SK-N-MC (cell line): ENCODE measurements at regions not wholly inside any gene's neighbourhood (a gene's known extent, or its start where the extent isn't known, plus 50 kb on each side); places are given as distances from the start of the nearest gene placed in this dataset.

Source experiments
- DNase-seq: peaks from one replicate; pipeline ENCODE4 v3.0.0-alpha.2; 2011; ENCODE audit warnings: low read depth, low spot score
- H3K27ac ChIP-seq: fragments of 200-600 bp; sonication (generic); 2 replicates; pipeline ENCODE4 v1.5.1; 2016; ENCODE audit warnings: mixed run types
- H3K36me3 ChIP-seq: fragments of 200-600 bp; sonication (generic); 2 replicates; pipeline ENCODE4 v1.6.1; 2017; ENCODE audit warnings: antibody characterized with exemption, low read length, mixed read lengths; ENCODE audit not compliant: insufficient read depth
- H3K4me3 ChIP-seq: fragments of 200-600 bp; sonication (generic); 2 replicates; pipeline ENCODE4 v1.5.1; 2016
- H3K9ac ChIP-seq: fragments of 200-600 bp; sonication (generic); 2 replicates; pipeline ENCODE4 v1.8.0; 2017; ENCODE audit warnings: mixed run types, mixed read lengths; ENCODE audit not compliant: insufficient read length
- H3K9me3 ChIP-seq: fragments of 200-600 bp; sonication (generic); 2 replicates; pipeline ENCODE4 v1.6.1; 2017; ENCODE audit warnings: low read depth, mild to moderate bottlenecking, antibody characterized with exemption, low read length, moderate library complexity, mixed read lengths
- EZH2 ChIP-seq: fragments of 200-600 bp; sonication (generic); IDR thresholded peaks from one replicate; pipeline ENCODE4 v1.6.1; 2017; ENCODE audit warnings: antibody characterized with exemption
- FOXP2 ChIP-seq: optimal IDR thresholded peaks from 2 replicates; pipeline ENCODE3; 2011; ENCODE audit warnings: mild to moderate bottlenecking, moderate library complexity; ENCODE audit not compliant: insufficient read depth; ENCODE audit errors: extremely low read length, control extremely low read depth
- POLR2AphosphoS5 ChIP-seq: IDR thresholded peaks from 2 replicates; pipeline ENCODE4 v1.6.1; 2012; ENCODE audit warnings: mild to moderate bottlenecking, low read depth, low read length, borderline replicate concordance

GRCh38 chr14:104451474-104451873, 128.1 kb upstream of the C14orf180 start:
- Histone ChIP-seq H3K36me3 (no peaks in the 10 kb centered on the region), H3K9ac (no peak overlapping the region), H3K27ac (no peak overlapping the region), H3K4me3 (no peak overlapping the region), H3K9me3 (no peaks in the 10 kb centered on the region)
- DNase-seq: no peak
- TF ChIP-seq FOXP2 (no peak), EZH2 (no peak), POLR2AphosphoS5 (no peak)

- DNase-seq: no peak
- no peak overlapping the region for H3K27ac ChIP-seq
- no peak for TF ChIP-seq FOXP2
- TF ChIP-seq POLR2AphosphoS5: no peak
- no peak for TF ChIP-seq EZH2
- no peaks in the 10 kb centered on the region for H3K9me3 ChIP-seq
- H3K9ac ChIP-seq: no peak overlapping the region
- no peaks in the 10 kb centered on the region for H3K36me3 ChIP-seq
- no peak overlapping the region for H3K4me3 ChIP-seq
Observed at GRCh38 chr14:104458845-104459244, 120.7 kb upstream of the C14orf180 start.

GRCh38 chr14:104460791-104461651, 118.5 kb upstream of the C14orf180 start:
- no peaks in the 10 kb centered on the region for H3K36me3 ChIP-seq
- TF ChIP-seq POLR2AphosphoS5: no peak
- TF ChIP-seq FOXP2: no peak
- peak; percentile 41 for TF ChIP-seq EZH2
- H3K9me3 ChIP-seq: no peaks in the 10 kb centered on the region
- H3K9ac ChIP-seq: no peak overlapping the region
- no peak overlapping the region for H3K4me3 ChIP-seq
- no peak overlapping the region for H3K27ac ChIP-seq
- no peak for DNase-seq

GRCh38 chr14:104461676-104462449, 117.7 kb upstream of the C14orf180 start:
- H3K27ac ChIP-seq: no peak overlapping the region
- no peaks in the 10 kb centered on the region for H3K9me3 ChIP-seq
- H3K36me3 ChIP-seq: no peaks in the 10 kb centered on the region
- no peak overlapping the region for H3K9ac ChIP-seq
- no peak for DNase-seq
- no peak overlapping the region for H3K4me3 ChIP-seq
- no peak for TF ChIP-seq FOXP2
- TF ChIP-seq EZH2: no peak
- no peak for TF ChIP-seq POLR2AphosphoS5

- no peak for DNase-seq
- Histone ChIP-seq H3K27ac (no peak overlapping the region), H3K36me3 (no peaks in the 10 kb centered on the region), H3K4me3 (no peak overlapping the region), H3K9ac (no peak overlapping the region), H3K9me3 (no peaks in the 10 kb centered on the region)
- TF ChIP-seq POLR2AphosphoS5: no peak
- no peak for TF ChIP-seq EZH2
- no peak for TF ChIP-seq FOXP2
Observed at GRCh38 chr14:104462651-104463630, 116.6 kb upstream of the C14orf180 start.

GRCh38 chr14:104464907-104465306, 114.7 kb upstream of the C14orf180 start:
- Histone ChIP-seq H3K36me3 (no peaks in the 10 kb centered on the region), H3K9me3 (no peaks in the 10 kb centered on the region), H3K9ac (no peak overlapping the region), H3K27ac (no peak overlapping the region), H3K4me3 (no peak overlapping the region)
- TF ChIP-seq EZH2 (no peak), FOXP2 (no peak), POLR2AphosphoS5 (no peak)
- no peak for DNase-seq

GRCh38 chr14:104465482-104466390, 113.8 kb upstream of the C14orf180 start:
- Histone ChIP-seq H3K9ac (no peak overlapping the region), H3K36me3 (no peaks in the 10 kb centered on the region), H3K9me3 (no peaks in the 10 kb centered on the region), H3K27ac (no peak overlapping the region), H3K4me3 (no peak overlapping the region)
- no peak for DNase-seq
- TF ChIP-seq EZH2 (no peak), POLR2AphosphoS5 (no peak), FOXP2 (no peak)

- H3K27ac ChIP-seq: no peak overlapping the region
- H3K9me3 ChIP-seq: no peaks in the 10 kb centered on the region
- no peak for TF ChIP-seq POLR2AphosphoS5
- no peak for TF ChIP-seq EZH2
- TF ChIP-seq FOXP2: no peak
- H3K4me3 ChIP-seq: no peak overlapping the region
- no peak overlapping the region for H3K9ac ChIP-seq
- no peak for DNase-seq
- H3K36me3 ChIP-seq: no peaks in the 10 kb centered on the region
Observed at GRCh38 chr14:104467236-104467635, 112.3 kb upstream of the C14orf180 start.
